H1 (cell line): ENCODE measurements at regions not wholly inside any gene's neighbourhood (a gene's known extent, or its start where the extent isn't known, plus 50 kb on each side); places are given as distances from the start of the nearest gene placed in this dataset.

Experiments used
- NANOG ChIP-seq: IDR thresholded peaks from 2 replicates; pipeline ENCODE4 v1.6.1; 2011; ENCODE audit warnings: low read length, low read depth, mild to moderate bottlenecking, inconsistent platforms; ENCODE audit not compliant: insufficient read depth, poor library complexity, severe bottlenecking

GRCh38 chr12:68439368-68440045, 107.3 kb upstream of the MDM1 start (continued):
- no peak for TF ChIP-seq NANOG
- TF ChIP-seq, all 59 proteins: peak for 0
